Suprapubic skin (tissue), 4 donors: ENCODE measurements at regions not wholly inside any gene's neighbourhood (a gene's known extent, or its start where the extent isn't known, plus 50 kb on each side); places are given as distances from the start of the nearest gene placed in this dataset.

ENCODE experiments used
- POLR2A ChIP-seq, 2 donors: fragments of 450-650 bp; IDR thresholded peaks; one replicate each; pipeline ENCODE4 v1.6.1; 2017; ENCODE audit warnings: antibody characterized with exemption in 2 of 2, mild to moderate bottlenecking in 2 of 2, moderate library complexity in 2 of 2
- POLR2AphosphoS5 ChIP-seq, 3 donors: sonication (generic); formaldehyde crosslinking; IDR thresholded peaks; one replicate each; pipeline ENCODE4 v1.6.1; 2017; ENCODE audit warnings: antibody characterized with exemption in 3 of 3
- TF ChIP-seq, protein P1 (sequence below), 2 donors: fragments of 200-600 bp in 1 of 2; fragments of 450-650 bp in 1 of 2; sonication (generic) in 1 of 2; IDR thresholded peaks; one replicate each; pipeline ENCODE4 v1.5.1; 2016 to 2019; ENCODE audit warnings: antibody characterized with exemption in 2 of 2, mild to moderate bottlenecking in 1 of 2, moderate library complexity in 1 of 2

GRCh38 chr6:27757307-27757706, 154.9 kb downstream of the OR2B2 start:
- TF ChIP-seq, protein P1, sequence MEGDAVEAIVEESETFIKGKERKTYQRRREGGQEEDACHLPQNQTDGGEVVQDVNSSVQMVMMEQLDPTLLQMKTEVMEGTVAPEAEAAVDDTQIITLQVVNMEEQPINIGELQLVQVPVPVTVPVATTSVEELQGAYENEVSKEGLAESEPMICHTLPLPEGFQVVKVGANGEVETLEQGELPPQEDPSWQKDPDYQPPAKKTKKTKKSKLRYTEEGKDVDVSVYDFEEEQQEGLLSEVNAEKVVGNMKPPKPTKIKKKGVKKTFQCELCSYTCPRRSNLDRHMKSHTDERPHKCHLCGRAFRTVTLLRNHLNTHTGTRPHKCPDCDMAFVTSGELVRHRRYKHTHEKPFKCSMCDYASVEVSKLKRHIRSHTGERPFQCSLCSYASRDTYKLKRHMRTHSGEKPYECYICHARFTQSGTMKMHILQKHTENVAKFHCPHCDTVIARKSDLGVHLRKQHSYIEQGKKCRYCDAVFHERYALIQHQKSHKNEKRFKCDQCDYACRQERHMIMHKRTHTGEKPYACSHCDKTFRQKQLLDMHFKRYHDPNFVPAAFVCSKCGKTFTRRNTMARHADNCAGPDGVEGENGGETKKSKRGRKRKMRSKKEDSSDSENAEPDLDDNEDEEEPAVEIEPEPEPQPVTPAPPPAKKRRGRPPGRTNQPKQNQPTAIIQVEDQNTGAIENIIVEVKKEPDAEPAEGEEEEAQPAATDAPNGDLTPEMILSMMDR (IDR thresholded peaks at IDR 0.05): no peak
- TF ChIP-seq POLR2AphosphoS5 (IDR thresholded peaks at IDR 0.05) (no peak), POLR2A (IDR thresholded peaks at IDR 0.05) (no peak)
